Liver (tissue), 8 donors: ENCODE measurements at regions not wholly inside any gene's neighbourhood (a gene's known extent, or its start where the extent isn't known, plus 50 kb on each side); places are given as distances from the start of the nearest gene placed in this dataset.

Experiments
- DNase-seq: peaks from one replicate; pipeline ENCODE4 v3.0.0-alpha.2; 2017; ENCODE audit warnings: low spot score
- H3K27ac ChIP-seq, 2 donors: one replicate each; pipeline ENCODE4 v1.7.0; 2013; ENCODE audit warnings: inconsistent platforms in 2 of 2, low read length in 2 of 2, control low read depth in 1 of 2, low read depth in 1 of 2, mild to moderate bottlenecking in 1 of 2
- H3K27me3 ChIP-seq, 4 donors: one replicate each; pipeline versions ENCODE4 v1.6.1 to v1.7.0; 2013; ENCODE audit warnings: low read length in 3 of 4, inconsistent platforms in 1 of 4, mild to moderate bottlenecking in 1 of 4, moderate library complexity in 1 of 4; ENCODE audit not compliant: control insufficient read depth in 4 of 4, insufficient read depth in 4 of 4
- H3K36me3 ChIP-seq, 4 donors: one replicate each; pipeline versions ENCODE4 v1.6.1 to v1.7.0; 2013; ENCODE audit warnings: low read length in 3 of 4, mild to moderate bottlenecking in 3 of 4, low read depth in 1 of 4, moderate library complexity in 1 of 4; ENCODE audit not compliant: control insufficient read depth in 4 of 4, insufficient read depth in 3 of 4
- H3K4me1 ChIP-seq, 4 donors: one replicate each; pipeline versions ENCODE4 v1.6.1 to v1.7.0; 2013; ENCODE audit warnings: low read length in 3 of 4, mild to moderate bottlenecking in 3 of 4, moderate library complexity in 1 of 4; ENCODE audit not compliant: control insufficient read depth in 4 of 4, insufficient read depth in 4 of 4
- H3K4me3 ChIP-seq, 3 donors: one replicate each; pipeline versions ENCODE4 v1.6.1 to v1.7.0; 2013; ENCODE audit warnings: low read length in 3 of 3, control low read depth in 1 of 3, low read depth in 1 of 3, mild to moderate bottlenecking in 1 of 3
- H3K9ac ChIP-seq, 2 donors: one replicate each; pipeline ENCODE4 v1.7.0; 2013; ENCODE audit warnings: low read length in 2 of 2, mild to moderate bottlenecking in 2 of 2, moderate library complexity in 2 of 2, control low read depth in 1 of 2, low read depth in 1 of 2
- H3K9me3 ChIP-seq, 4 donors: one replicate each; pipeline versions ENCODE4 v1.6.1 to v1.7.0; 2013; ENCODE audit warnings: low read length in 3 of 4; ENCODE audit not compliant: control insufficient read depth in 4 of 4
- ATF3 ChIP-seq: IDR thresholded peaks from 2 replicates; pipeline ENCODE4 v1.6.1; 2016; ENCODE audit warnings: antibody characterized with exemption
- CTCF ChIP-seq: fragments of 150-350 bp; IDR thresholded peaks from 2 replicates; pipeline ENCODE4 v1.5.1; 2017; ENCODE audit warnings: improper control_type of control experiment, low read depth, low read length; ENCODE audit not compliant: missing input control
- EGR1 ChIP-seq, 2 donors: IDR thresholded peaks; 2 replicates each; pipeline ENCODE4 v1.6.1; 2016 to 2018; ENCODE audit warnings: antibody characterized with exemption in 2 of 2, low read depth in 2 of 2
- FOXA1 ChIP-seq: IDR thresholded peaks from 2 replicates; pipeline ENCODE4 v1.6.1; 2016; ENCODE audit warnings: antibody characterized with exemption
- FOXA2 ChIP-seq: IDR thresholded peaks from 2 replicates; pipeline ENCODE4 v1.6.1; 2016; ENCODE audit warnings: antibody characterized with exemption
- GABPA ChIP-seq, 2 donors: IDR thresholded peaks in 1 of 2; conservative IDR thresholded peaks in 1 of 2; 2 replicates each; pipeline ENCODE4 v1.6.1; 2016; ENCODE audit warnings: antibody characterized with exemption in 2 of 2, mild to moderate bottlenecking in 1 of 2, moderate library complexity in 1 of 2
- HNF4A ChIP-seq, 2 donors: conservative IDR thresholded peaks; 2 replicates each; pipeline ENCODE4 v1.6.1; 2016; ENCODE audit warnings: antibody characterized with exemption in 2 of 2, mild to moderate bottlenecking in 2 of 2
- HNF4G ChIP-seq: IDR thresholded peaks from 2 replicates; pipeline ENCODE4 v1.6.1; 2016; ENCODE audit warnings: antibody characterized with exemption
- JUND ChIP-seq, 2 donors: IDR thresholded peaks; 2 replicates each; pipeline ENCODE4 v1.6.1; 2016; ENCODE audit warnings: antibody characterized with exemption in 2 of 2
- MAX ChIP-seq: IDR thresholded peaks from 2 replicates; pipeline ENCODE4 v1.6.1; 2016; ENCODE audit warnings: antibody characterized with exemption
- RAD21 ChIP-seq, 2 donors: IDR thresholded peaks; 2 replicates each; pipeline ENCODE4 v1.6.1; 2016; ENCODE audit warnings: antibody characterized with exemption in 2 of 2, mild to moderate bottlenecking in 2 of 2
- REST ChIP-seq: IDR thresholded peaks from 2 replicates; pipeline ENCODE4 v1.6.1; 2016; ENCODE audit warnings: antibody characterized with exemption, mild to moderate bottlenecking
- RXRA ChIP-seq, 2 donors: IDR thresholded peaks; 2 replicates each; pipeline ENCODE4 v1.6.1; 2017 to 2018; ENCODE audit warnings: antibody characterized with exemption in 2 of 2, mild to moderate bottlenecking in 1 of 2
- SP1 ChIP-seq: IDR thresholded peaks from 2 replicates; pipeline ENCODE4 v1.6.1; 2018; ENCODE audit warnings: antibody characterized with exemption, mild to moderate bottlenecking
- TAF1 ChIP-seq: conservative IDR thresholded peaks from 2 replicates; pipeline ENCODE4 v1.6.1; 2016; ENCODE audit warnings: antibody characterized with exemption, mild to moderate bottlenecking
- YY1 ChIP-seq: IDR thresholded peaks from 2 replicates; pipeline ENCODE4 v1.6.1; 2016; ENCODE audit warnings: antibody characterized with exemption, mild to moderate bottlenecking
- ZBTB33 ChIP-seq: IDR thresholded peaks from 2 replicates; pipeline ENCODE4 v1.6.1; 2016; ENCODE audit warnings: antibody characterized with exemption
- WGBS: extraction: QIAGEN DNeasy Blood & Tissue Kit; methylation state at CpG from one replicate; pipeline ENCODE4 v1.1.7; 2013; 5-methylcytosine and 5-hydroxymethylcytosine counted together
- donor health status: healthy.
- donor health status: healthy.
- donor health status: healthy.
- donor health status: healthy.
- donor health status: healthy.

- TF ChIP-seq SP1: no peak
- TF ChIP-seq REST: no peak
- TF ChIP-seq ATF3: no peak
- no peak for TF ChIP-seq FOXA2
- TF ChIP-seq EGR1 (IDR thresholded peaks at IDR 0.05; ENCODE audit: low read depth in 2 of 2): no peak
- no peak for TF ChIP-seq CTCF
- TF ChIP-seq TAF1: no peak
- no peak for TF ChIP-seq YY1
- no peak for TF ChIP-seq JUND (IDR thresholded peaks at IDR 0.05)
- no peak for TF ChIP-seq FOXA1
- no peak for TF ChIP-seq MAX
- no peak for TF ChIP-seq RXRA (IDR thresholded peaks at IDR 0.05)
- TF ChIP-seq RAD21 (IDR thresholded peaks at IDR 0.05): no peak
- TF ChIP-seq HNF4A (conservative IDR thresholded peaks at IDR 0.05): no peak
- no peak overlapping the region for H3K9ac ChIP-seq
- H3K9me3 ChIP-seq: peaks cover 0 to 3% (median 0%) of the 10 kb centered on the region in 4 donors
- WGBS: 40% methylated on average over 13 of the region's 13 CpGs
- peaks cover 0 to 2% (median 0%) of the 10 kb centered on the region in 4 donors for H3K27me3 ChIP-seq
- no peak overlapping the region for H3K4me3 ChIP-seq
- DNase-seq: no peak
- H3K27ac ChIP-seq: no peak overlapping the region
- H3K4me1 ChIP-seq: no peaks in the 10 kb centered on the region
- H3K36me3 ChIP-seq: no peaks in the 10 kb centered on the region
These were observed 1042.4 kb downstream of the AACS start for GRCh38 chr12:126107659-126108058.

DNA sequence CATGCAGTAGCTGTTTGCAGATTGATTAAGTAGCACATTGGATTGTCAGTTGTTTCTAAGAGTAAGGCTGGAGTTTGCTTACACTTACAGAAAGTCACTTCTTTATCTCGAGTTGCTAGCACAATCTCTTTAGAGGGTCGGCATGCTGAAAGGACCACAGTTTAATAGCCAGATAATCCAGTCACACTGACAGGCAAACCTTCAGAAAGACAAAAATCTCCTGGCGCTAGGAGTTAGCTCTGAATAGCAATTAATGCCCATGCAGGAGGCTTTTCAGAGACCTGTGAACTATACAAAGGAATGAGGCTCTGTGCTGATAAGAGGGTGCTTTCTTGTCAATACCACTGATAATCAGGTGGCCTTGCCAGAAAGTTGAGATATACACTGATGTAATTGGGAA lies 1043.0 kb downstream of the AACS start:
- TF ChIP-seq CTCF (no peak), ZBTB33 (no peak), JUND (IDR thresholded peaks at IDR 0.05) (no peak), REST (no peak), GABPA (IDR thresholded peaks at IDR 0.05 in 1 of 2, conservative IDR thresholded peaks at IDR 0.05 in 1 of 2) (no peak), HNF4G (no peak), FOXA2 (no peak), ATF3 (no peak), FOXA1 (no peak), SP1 (no peak)
- H3K4me3 ChIP-seq: no peak overlapping the region
- H3K9ac ChIP-seq: no peak overlapping the region
- 12% methylated on average over 3 of the region's 3 CpGs for WGBS
- DNase-seq: no peak
- H3K27ac ChIP-seq: no peak overlapping the region
- no peaks in the 10 kb centered on the region for H3K36me3 ChIP-seq
- H3K9me3 ChIP-seq: peaks cover 0 to 3% (median 0%) of the 10 kb centered on the region in 4 donors
- H3K4me1 ChIP-seq: no peaks in the 10 kb centered on the region
- H3K27me3 ChIP-seq: peaks cover 0 to 2% (median 0%) of the 10 kb centered on the region in 4 donors
